Stomach (tissue), 8 donors: ENCODE measurements at regions not wholly inside any gene's neighbourhood (a gene's known extent, or its start where the extent isn't known, plus 50 kb on each side); places are given as distances from the start of the nearest gene placed in this dataset.

Source experiments
- DNase-seq, 2 donors: peaks; one replicate each; pipeline versions ENCODE4 v3.0.0 to v3.0.0-alpha.2; 2013 to 2019
- H3K27ac ChIP-seq, 5 donors: fragments of 200-600 bp in 4 of 5; sonication (generic) in 4 of 5; one replicate each; pipeline ENCODE4 v1.5.1; 2013 to 2019; ENCODE audit warnings: mild to moderate bottlenecking in 1 of 5, moderate library complexity in 1 of 5
- H3K27me3 ChIP-seq, 3 donors: fragments of 200-600 bp; sonication (generic); one replicate each; pipeline ENCODE4 v1.5.1; 2017 to 2019; ENCODE audit warnings: mixed run types in 1 of 3
- H3K36me3 ChIP-seq, 4 donors: fragments of 200-600 bp; sonication (generic); 1 replicate in 3 of 4; 2 replicates in 1 of 4; pipeline ENCODE4 v1.5.1; 2016 to 2019
- H3K4me1 ChIP-seq, 4 donors: fragments of 200-600 bp; sonication (generic); one replicate each; pipeline ENCODE4 v1.5.1; 2016 to 2019
- H3K4me3 ChIP-seq, 4 donors: fragments of 200-600 bp; sonication (generic) in 3 of 4; one replicate each; pipeline ENCODE4 v1.5.1; 2016 to 2019; ENCODE audit warnings: mild to moderate bottlenecking in 1 of 4
- H3K9me3 ChIP-seq, 4 donors: fragments of 200-600 bp; sonication (generic); one replicate each; pipeline ENCODE4 v1.5.1; 2016 to 2019
- EP300 ChIP-seq: sonication (generic); formaldehyde crosslinking; IDR thresholded peaks from one replicate; pipeline ENCODE4 v1.6.1; 2017; ENCODE audit warnings: antibody characterized with exemption
- POLR2A ChIP-seq, 4 donors: fragments of 450-650 bp; IDR thresholded peaks; one replicate each; pipeline ENCODE4 v1.6.1; 2016; ENCODE audit warnings: antibody characterized with exemption in 4 of 4, control low read depth in 2 of 4, mild to moderate bottlenecking in 1 of 4, moderate library complexity in 1 of 4
- POLR2AphosphoS5 ChIP-seq, 3 donors: sonication (generic); formaldehyde crosslinking; IDR thresholded peaks; one replicate each; pipeline ENCODE4 v1.6.1; 2016; ENCODE audit warnings: antibody characterized with exemption in 3 of 3
- WGBS, 5 donors: extraction: QIAGEN DNeasy Blood & Tissue Kit in 3 of 5; methylation state at CpG; one replicate each; pipeline versions ENCODE4 v1.1.5 to v1.1.7; 2013 to 2018; 5-methylcytosine and 5-hydroxymethylcytosine counted together
- intact Hi-C: fragments of 100-400 bp; cut with DNase I; formaldehyde crosslinking; loops from one replicate; pipeline ENCODE4 v1.15.1; 2023; ENCODE audit warnings: low total_unique reads
- TF ChIP-seq, protein P1 (sequence below), 7 experiments: fragments of 450-650 bp in 4 of 7; fragments of 200-600 bp in 3 of 7; sonication (generic) in 3 of 7; IDR thresholded peaks; one replicate each; pipeline ENCODE4 v1.5.1; 2016 to 2019; ENCODE audit warnings: antibody characterized with exemption in 7 of 7, control low read depth in 2 of 7, mild to moderate bottlenecking in 1 of 7
- donor health status: healthy with polysubstance abuse.
- donor health status: Bipolar disorder and iron deficiency.
- donor health status: healthy.

DNA sequence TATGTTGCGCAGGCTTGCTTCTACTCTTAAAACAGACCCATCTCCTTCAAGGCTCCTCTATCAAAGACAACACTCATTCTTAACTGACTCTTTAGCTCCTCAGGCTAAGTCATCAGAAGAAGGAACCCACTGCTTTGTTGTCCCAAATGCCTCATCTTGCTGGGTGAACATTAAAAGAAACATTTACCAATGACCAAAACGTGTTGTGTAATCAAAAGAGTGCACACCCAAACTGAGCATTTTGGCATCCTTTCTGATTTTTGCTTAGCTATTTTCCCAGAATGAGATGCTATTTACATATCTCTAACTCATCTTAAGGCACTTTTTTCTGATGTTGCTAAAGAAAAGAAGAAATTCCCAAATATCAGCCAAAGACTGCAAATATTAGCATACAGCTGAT, 131.7 kb upstream of the VCX3A start:
- intact Hi-C loops: no loop called here
- DNase-seq: no peak
- 74 to 83% (median 79%) methylated on average over 2 of the region's 2 CpGs for WGBS, 5 donors
- no peaks in the 10 kb centered on the region for H3K9me3 ChIP-seq
- no peaks in the 10 kb centered on the region for H3K36me3 ChIP-seq
- TF ChIP-seq, protein P1, sequence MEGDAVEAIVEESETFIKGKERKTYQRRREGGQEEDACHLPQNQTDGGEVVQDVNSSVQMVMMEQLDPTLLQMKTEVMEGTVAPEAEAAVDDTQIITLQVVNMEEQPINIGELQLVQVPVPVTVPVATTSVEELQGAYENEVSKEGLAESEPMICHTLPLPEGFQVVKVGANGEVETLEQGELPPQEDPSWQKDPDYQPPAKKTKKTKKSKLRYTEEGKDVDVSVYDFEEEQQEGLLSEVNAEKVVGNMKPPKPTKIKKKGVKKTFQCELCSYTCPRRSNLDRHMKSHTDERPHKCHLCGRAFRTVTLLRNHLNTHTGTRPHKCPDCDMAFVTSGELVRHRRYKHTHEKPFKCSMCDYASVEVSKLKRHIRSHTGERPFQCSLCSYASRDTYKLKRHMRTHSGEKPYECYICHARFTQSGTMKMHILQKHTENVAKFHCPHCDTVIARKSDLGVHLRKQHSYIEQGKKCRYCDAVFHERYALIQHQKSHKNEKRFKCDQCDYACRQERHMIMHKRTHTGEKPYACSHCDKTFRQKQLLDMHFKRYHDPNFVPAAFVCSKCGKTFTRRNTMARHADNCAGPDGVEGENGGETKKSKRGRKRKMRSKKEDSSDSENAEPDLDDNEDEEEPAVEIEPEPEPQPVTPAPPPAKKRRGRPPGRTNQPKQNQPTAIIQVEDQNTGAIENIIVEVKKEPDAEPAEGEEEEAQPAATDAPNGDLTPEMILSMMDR (IDR thresholded peaks at IDR 0.05): no peak
- no peaks in the 10 kb centered on the region for H3K4me1 ChIP-seq
- no peak overlapping the region for H3K27ac ChIP-seq
- no peaks in the 10 kb centered on the region for H3K27me3 ChIP-seq
- no peak overlapping the region for H3K4me3 ChIP-seq

DNA sequence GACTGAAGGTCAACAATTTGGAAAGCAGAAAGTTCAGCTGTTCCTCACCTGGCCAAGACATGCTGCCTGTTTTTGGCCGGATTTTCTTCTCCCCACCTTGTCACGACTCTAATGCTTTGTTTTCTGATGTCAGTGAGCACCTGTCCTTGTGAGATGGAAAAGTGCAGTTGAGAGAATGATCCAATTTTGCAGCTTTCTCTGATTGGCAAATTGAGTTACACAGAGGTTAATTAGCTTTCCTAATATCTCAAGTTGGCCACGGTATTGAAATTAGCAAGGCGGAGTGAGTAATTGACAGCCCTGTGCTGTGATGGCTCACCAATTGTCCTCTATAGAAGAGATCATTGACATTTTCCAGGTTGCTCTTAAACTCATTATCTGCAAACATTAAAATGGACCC, 126.8 kb upstream of the VCX3A start:
- Histone ChIP-seq H3K27me3 (no peaks in the 10 kb centered on the region), H3K4me1 (no peaks in the 10 kb centered on the region), H3K4me3 (no peak overlapping the region), H3K27ac (no peak overlapping the region), H3K9me3 (peaks cover 0 to 5% (median 0%) of the 10 kb centered on the region in 4 donors), H3K36me3 (no peaks in the 10 kb centered on the region)
- peak in 1 of 2 donors; percentile 14 for DNase-seq
- WGBS, 5 donors: 71 to 93% (median 87%) methylated on average over 4 of the region's 4 CpGs
- no peak for TF ChIP-seq POLR2AphosphoS5 (IDR thresholded peaks at IDR 0.05)
- TF ChIP-seq, protein P1 (IDR thresholded peaks at IDR 0.05): no peak
- no peak for TF ChIP-seq EP300
- no peak for TF ChIP-seq POLR2A (IDR thresholded peaks at IDR 0.05)
- intact Hi-C loops: no loop called here

DNA sequence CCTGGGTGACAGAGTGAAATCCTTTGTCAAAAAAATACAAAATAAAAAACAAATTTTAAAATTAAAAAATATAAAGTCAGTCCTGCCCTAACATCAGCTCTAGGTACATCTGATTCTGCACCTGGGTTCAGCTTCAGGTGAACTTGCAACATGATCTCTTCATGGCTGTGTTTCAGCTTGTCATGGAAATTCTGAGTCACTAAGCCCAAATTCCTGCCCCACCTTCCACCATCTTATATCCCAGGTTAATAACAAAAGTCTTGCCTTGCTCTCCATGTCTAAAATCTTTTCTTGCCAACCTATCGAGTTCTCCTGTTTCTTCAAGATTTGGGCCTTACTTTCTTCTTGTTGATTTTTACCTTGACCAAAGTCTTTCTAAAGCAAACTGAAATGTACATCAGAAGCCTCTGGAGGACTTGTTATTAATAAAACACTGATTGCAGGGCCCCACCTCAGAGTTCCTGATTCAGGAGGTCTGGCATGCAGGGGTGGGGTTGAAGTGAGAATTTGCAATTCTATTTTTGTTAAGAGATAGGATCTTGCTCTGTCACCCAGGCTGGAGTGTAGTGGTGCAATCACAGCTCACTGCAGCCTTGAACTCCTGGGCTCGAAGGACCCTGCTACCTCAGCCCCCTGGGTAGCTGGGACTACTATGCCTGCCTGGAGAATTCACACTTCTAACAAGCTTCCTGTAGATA, 125.8 kb upstream of the VCX3A start:
- no peak for TF ChIP-seq POLR2A (IDR thresholded peaks at IDR 0.05)
- no peak for TF ChIP-seq POLR2AphosphoS5 (IDR thresholded peaks at IDR 0.05)
- TF ChIP-seq EP300: no peak
- TF ChIP-seq, protein P1 (IDR thresholded peaks at IDR 0.05): no peak
- WGBS, 5 donors: 79 to 88% (median 86%) methylated on average over 1 to 2 of the region's 2 CpGs
- DNase-seq: no peak

DNA sequence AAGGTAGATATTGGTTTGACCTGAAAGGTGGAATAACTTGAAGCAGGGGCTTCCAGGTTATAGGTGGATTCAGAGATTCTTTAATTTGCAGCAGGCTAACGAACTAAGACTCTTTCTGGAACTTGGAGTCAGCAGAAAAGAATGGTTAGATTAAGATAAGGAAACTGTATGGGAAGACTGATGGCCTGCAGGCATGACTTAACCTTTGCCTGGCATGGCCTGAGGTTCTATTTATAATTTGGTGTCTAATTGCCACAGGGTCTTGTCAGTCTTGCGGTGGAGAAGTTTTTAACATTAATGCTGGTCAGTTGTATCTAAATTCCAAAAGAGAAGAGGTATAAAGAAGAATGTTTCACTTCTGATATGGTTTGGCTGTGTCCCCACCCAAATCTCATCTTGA, 110.3 kb upstream of the VCX3A start:
- Histone ChIP-seq H3K36me3 (no peaks in the 10 kb centered on the region), H3K27ac (no peak overlapping the region), H3K4me3 (no peak overlapping the region), H3K27me3 (no peaks in the 10 kb centered on the region), H3K9me3 (no peaks in the 10 kb centered on the region), H3K4me1 (no peaks in the 10 kb centered on the region)
- DNase-seq: no peak
- TF ChIP-seq EP300: no peak
- TF ChIP-seq, protein P1 (IDR thresholded peaks at IDR 0.05): no peak
- TF ChIP-seq POLR2A (IDR thresholded peaks at IDR 0.05): no peak
- no peak for TF ChIP-seq POLR2AphosphoS5 (IDR thresholded peaks at IDR 0.05)
- 58 to 87% (median 69%) methylated on average over 2 of the region's 2 CpGs for WGBS, 5 donors
- intact Hi-C loops: no loop called here

More for the DNA sequence above, 125.8 kb upstream of the VCX3A start:
- peaks cover 0 to 5% (median 0%) of the 10 kb centered on the region in 4 donors for H3K9me3 ChIP-seq
- no peaks in the 10 kb centered on the region for H3K27me3 ChIP-seq
- no peaks in the 10 kb centered on the region for H3K36me3 ChIP-seq
- intact Hi-C loops: no loop called here
- no peak overlapping the region for H3K27ac ChIP-seq
- no peaks in the 10 kb centered on the region for H3K4me1 ChIP-seq
- no peak overlapping the region for H3K4me3 ChIP-seq
